GM12874 (cell line): ENCODE measurements at regions not wholly inside any gene's neighbourhood (a gene's known extent, or its start where the extent isn't known, plus 50 kb on each side); places are given as distances from the start of the nearest gene placed in this dataset.

Experiments
- TF ChIP-seq, protein P1 (sequence below): IDR thresholded peaks from 2 replicates; pipeline ENCODE4 v1.5.1; 2011; ENCODE audit warnings: low read depth, mild to moderate bottlenecking, control low read depth, low read length, moderate library complexity; ENCODE audit not compliant: insufficient read depth

DNA sequence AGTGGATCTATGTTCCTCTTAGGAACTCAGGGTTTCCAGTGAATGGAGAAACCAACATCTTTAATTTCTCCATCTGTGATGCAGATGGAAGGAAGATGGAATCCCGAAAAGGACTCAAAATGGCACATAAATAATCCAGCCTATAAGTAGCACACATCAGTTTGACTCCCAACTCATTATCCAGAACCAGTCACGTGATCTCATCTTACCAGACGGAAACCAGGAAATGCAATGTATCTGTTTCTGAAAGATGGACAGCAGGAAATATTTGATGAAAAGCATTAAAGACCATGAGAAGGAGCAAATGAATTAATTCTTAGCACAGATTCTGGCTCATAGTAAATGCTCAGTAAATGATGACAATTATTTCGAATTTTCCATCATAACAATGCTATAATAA, 443.1 kb upstream of the FMR1 start:
- TF ChIP-seq, protein P1, sequence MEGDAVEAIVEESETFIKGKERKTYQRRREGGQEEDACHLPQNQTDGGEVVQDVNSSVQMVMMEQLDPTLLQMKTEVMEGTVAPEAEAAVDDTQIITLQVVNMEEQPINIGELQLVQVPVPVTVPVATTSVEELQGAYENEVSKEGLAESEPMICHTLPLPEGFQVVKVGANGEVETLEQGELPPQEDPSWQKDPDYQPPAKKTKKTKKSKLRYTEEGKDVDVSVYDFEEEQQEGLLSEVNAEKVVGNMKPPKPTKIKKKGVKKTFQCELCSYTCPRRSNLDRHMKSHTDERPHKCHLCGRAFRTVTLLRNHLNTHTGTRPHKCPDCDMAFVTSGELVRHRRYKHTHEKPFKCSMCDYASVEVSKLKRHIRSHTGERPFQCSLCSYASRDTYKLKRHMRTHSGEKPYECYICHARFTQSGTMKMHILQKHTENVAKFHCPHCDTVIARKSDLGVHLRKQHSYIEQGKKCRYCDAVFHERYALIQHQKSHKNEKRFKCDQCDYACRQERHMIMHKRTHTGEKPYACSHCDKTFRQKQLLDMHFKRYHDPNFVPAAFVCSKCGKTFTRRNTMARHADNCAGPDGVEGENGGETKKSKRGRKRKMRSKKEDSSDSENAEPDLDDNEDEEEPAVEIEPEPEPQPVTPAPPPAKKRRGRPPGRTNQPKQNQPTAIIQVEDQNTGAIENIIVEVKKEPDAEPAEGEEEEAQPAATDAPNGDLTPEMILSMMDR: no peak

DNA sequence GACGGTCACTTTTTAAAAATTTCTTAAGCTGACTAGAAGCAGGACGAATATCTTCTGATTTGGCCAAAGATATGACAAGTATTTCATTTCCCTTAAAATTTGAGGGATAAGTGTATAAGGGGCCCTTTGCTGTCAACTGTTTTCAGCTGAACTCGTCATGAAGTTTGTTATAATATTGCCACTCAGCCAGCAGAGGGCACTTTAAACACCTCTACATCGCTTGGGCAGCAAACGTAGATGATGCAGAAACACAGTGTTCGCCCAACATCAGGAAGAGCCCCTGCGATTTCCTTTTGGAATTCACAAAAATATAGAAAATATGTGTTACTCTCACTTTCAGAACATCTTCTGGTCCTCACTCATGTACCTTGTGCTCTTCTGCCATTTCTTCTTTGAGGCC, 435.7 kb upstream of the FMR1 start:
- TF ChIP-seq, protein P1: peak; percentile 29; the same call in 1 of the 2 replicates

DNA sequence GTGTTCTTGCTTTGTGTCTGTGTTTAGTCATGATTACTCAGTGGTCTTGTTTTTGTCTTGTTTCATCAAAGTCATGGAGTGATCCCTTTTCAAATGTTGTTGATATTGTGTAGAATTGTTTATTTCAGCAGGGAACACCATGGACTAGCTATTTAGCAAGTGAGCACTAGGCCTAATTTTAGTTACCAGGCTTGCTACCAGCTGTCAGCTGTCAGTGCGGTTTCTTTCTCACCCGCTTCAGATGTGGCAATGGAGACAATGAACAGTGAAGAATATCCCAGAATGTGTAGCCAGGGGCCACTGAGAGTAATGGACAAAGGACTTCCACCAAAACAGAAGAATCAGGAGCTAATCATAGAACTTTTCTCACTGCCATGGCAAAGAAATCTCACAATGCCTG, 432.8 kb upstream of the FMR1 start:
- TF ChIP-seq, protein P1: no peak

DNA sequence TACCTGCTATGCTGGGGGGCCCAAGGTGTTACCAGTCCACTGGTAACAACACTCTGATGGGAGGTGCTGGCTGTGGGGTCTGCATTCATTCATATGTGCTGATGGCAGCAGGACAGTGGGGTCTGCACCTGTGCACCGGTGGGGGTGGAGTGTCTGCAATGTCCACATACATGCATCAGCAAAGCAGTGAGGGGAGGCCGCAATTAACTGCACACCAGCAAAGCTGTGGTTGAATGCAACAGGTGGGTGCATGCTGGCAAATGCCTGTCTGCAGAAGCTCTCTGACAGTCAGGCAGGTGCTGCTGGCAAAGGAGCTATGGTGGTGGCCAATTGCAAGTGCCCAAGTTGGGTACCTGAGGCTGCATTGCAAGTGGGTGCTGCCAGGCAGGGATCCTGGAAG, 426.5 kb upstream of the FMR1 start:
- TF ChIP-seq, protein P1: no peak

DNA sequence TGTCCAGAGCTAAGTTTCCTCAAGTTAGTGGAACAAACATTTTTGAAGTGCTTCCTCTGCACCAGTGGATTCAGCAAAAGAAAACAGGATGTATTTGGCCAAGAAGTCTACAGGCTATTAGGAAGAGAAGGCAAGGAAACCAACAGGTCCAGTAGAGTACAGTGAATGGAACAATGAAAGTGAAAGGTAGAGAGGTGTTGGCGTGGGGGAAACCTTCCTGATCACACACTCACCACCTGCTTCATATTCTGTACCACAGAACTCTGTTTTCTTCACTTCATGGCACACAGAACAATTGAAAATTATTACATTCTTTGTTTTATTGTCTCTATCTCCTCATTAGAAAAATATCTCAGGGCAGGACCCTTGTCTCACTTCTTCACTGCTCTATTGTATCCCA, 417.4 kb upstream of the FMR1 start:
- TF ChIP-seq, protein P1: no peak

DNA sequence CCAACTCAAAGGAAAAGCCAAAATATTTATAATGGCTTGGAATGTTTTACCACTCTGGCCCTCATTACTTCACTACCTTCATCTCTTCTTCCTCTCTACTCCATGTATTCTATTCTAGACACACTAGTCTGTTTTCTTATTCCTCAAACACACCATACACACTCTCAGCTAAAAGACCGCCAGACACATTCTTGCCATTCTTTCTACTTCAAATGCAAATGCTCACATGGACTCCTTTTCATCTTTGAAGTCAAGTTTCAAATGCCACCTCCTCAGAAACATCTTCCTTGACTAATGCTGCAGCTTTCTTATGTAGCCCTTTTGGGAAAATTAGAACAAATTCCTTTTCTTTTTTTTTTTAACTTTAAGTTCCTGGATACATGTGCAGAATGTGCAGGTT, 412.9 kb upstream of the FMR1 start:
- TF ChIP-seq, protein P1: no peak

DNA sequence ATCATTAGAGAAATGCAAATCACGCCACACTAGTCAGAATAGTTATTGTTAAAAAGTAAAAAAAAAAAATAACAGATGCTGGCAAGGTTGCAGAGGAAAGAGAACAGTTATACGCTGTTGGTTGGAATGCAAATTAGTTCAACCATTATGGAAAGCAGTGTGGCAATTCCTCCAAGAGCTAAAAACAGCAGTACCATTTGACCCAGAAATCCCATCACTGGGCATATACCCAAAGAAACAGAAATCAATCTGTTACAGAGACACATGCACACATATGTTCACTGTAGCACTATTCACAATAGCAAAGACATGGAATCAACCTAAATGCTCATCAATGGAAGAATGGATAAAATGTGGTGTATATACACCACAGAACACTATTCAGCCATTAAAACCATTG, 388.7 kb upstream of the FMR1 start:
- TF ChIP-seq, protein P1: no peak

DNA sequence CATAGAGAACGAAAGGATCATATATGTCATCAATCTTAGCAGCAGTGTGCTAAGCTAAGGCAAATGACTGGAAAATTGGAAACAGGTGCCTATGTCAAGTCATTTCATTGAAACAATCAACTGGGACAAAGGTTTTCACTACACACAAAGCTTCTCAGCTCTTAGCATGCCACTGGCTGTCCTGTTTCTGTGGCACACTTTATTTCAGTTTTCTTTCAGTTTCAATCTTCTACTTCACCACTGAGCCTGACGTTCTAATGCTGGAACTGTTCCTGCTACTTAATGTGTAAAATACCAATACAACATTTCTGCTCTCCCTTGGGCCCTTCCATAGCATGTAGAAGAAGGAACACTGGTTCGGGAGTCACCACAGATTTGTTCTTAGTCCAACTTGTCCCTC, 378.3 kb upstream of the FMR1 start:
- TF ChIP-seq, protein P1: no peak
